ENCODE measurements at regions not wholly inside any gene's neighbourhood (a gene's known extent, or its start where the extent isn't known, plus 50 kb on each side); places are given as distances from the start of the nearest gene placed in this dataset.
A peak's percentile ranks its signal among the peaks of the same experiment; 100 is the strongest.

DNA sequence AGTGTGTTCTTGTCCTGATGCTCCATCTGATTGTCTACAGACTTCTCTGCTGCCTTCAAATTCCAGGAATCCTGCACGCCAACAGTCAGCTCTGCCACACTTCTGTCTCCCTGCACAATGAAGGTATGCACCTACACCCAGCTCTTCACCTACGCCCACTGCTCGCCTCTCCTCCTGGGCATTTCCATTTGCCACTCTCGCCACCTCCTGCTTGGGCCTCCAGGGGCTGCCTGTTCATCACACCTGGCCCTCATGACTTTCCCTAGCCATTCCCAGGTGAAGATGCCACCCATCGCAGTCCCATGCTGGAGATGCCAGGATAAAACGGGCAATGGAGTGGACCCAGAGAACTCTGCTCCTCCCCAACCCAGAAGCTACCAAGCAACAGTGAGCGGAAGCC lies 96.5 kb upstream of the ATP1A1 start:
- peaks cover 7% of the 10 kb centered on the region for H3K4me1 ChIP-seq (ENCODE audit: control insufficient read depth, insufficient read depth, low read length)
- H3K9me3 ChIP-seq (replicated peaks; ENCODE audit: control insufficient read depth, low read depth, low read length): no peaks in the 10 kb centered on the region
- no peaks in the 10 kb centered on the region for H3K27me3 ChIP-seq (ENCODE audit: control insufficient read depth, insufficient read depth, low read length)
- WGBS (ENCODE audit: insufficient coverage): 98% methylated on average over 4 of the region's 7 CpGs
- H3K36me3 ChIP-seq (ENCODE audit: control insufficient read depth, insufficient read depth, low read length): no peaks in the 10 kb centered on the region
- no peak overlapping the region for H3K27ac ChIP-seq (ENCODE audit: low read length)
- no peak overlapping the region for H3K4me3 ChIP-seq (ENCODE audit: low read length)
- DNase-seq: no peak

DNA sequence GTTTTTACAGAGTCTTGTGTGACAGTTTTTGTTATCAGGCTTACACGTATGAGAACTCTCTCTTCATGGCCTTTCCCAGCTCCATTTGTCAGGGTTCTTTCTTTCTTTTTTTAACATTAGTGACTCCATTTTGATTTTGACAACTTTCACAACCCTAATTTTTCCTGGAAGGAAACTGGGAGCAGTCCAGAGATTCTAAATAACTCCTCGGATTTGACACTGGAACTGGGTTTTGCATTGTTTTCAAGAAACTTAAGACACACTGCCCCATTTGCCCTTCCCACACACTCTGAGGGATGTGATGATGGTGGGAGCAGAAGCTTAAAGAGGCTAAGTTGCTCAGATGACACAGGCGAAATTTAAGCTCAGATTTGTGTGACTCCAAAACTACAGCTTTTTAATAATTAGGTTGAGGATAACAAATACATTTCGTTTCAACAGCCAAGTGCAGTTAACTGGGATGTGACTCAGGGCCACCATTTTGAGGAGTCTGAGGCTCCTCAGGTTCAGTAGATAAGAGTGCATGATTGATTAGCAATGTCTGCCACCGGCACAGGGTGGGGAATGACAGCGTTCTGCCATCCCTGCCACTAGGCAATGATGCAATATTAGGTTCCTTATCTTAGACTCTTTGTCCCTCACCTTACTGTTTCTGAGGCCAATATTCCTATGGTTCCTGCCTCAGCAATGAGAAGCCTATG lies 95.1 kb upstream of the ATP1A1 start:
- Histone ChIP-seq H3K4me3 (ENCODE audit: low read length) (no peak overlapping the region), H3K36me3 (ENCODE audit: control insufficient read depth, insufficient read depth, low read length) (no peaks in the 10 kb centered on the region), H3K4me1 (ENCODE audit: control insufficient read depth, insufficient read depth, low read length) (peaks cover 6% of the 10 kb centered on the region), H3K27ac (ENCODE audit: low read length) (no peak overlapping the region), H3K27me3 (ENCODE audit: control insufficient read depth, insufficient read depth, low read length) (no peaks in the 10 kb centered on the region), H3K9me3 (replicated peaks; ENCODE audit: control insufficient read depth, low read depth, low read length) (no peaks in the 10 kb centered on the region)
- WGBS (ENCODE audit: insufficient coverage): 50% methylated on average over 1 of the region's 6 CpGs
- DNase-seq: no peak

DNA sequence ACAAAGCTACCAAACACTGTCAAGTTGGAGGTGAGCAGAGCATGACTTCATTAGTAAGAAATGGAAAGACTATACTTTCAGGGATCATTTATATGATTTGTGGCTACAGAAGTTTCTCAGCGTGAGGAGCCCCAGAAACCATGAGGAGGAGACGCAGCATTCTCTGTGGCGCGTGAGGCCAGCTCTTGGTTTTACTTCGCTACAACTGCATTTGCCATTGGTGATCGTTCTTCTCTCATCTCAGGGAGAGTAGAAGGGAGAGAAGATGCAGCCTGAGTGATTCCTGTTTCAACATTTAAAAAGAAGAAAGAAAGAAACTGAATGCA lies 94.5 kb upstream of the ATP1A1 start:
- Histone ChIP-seq H3K4me3 (ENCODE audit: low read length) (no peak overlapping the region), H3K9me3 (replicated peaks; ENCODE audit: control insufficient read depth, low read depth, low read length) (no peaks in the 10 kb centered on the region), H3K36me3 (ENCODE audit: control insufficient read depth, insufficient read depth, low read length) (no peaks in the 10 kb centered on the region), H3K27me3 (ENCODE audit: control insufficient read depth, insufficient read depth, low read length) (no peaks in the 10 kb centered on the region), H3K4me1 (ENCODE audit: control insufficient read depth, insufficient read depth, low read length) (peaks cover 3% of the 10 kb centered on the region), H3K27ac (ENCODE audit: low read length) (no peak overlapping the region)
- WGBS (ENCODE audit: insufficient coverage): 79% methylated on average over 2 of the region's 6 CpGs
- no peak for DNase-seq

DNA sequence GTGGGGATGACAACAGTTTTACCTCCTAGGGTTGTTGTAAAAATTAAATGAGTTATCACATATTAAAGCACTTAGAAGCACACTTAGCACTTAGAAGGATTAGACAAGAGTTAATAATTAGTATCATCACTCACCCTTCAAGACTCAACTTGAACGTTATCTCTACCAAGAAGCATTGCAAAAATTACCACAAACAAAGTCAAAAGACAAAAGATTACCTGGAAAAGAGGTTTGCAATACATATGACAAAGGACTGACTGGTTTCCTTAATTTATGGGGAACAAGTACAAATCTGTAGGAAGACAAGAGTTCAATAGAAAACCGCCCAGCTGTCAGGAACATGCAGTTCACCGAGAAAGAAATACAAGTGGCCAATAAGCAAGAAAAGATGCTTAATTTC lies 93.3 kb upstream of the ATP1A1 start:
- Histone ChIP-seq H3K36me3 (ENCODE audit: control insufficient read depth, insufficient read depth, low read length) (no peaks in the 10 kb centered on the region), H3K9me3 (replicated peaks; ENCODE audit: control insufficient read depth, low read depth, low read length) (no peaks in the 10 kb centered on the region), H3K4me3 (ENCODE audit: low read length) (no peak overlapping the region), H3K4me1 (ENCODE audit: control insufficient read depth, insufficient read depth, low read length) (no peaks in the 10 kb centered on the region), H3K27ac (ENCODE audit: low read length) (no peak overlapping the region), H3K27me3 (ENCODE audit: control insufficient read depth, insufficient read depth, low read length) (no peaks in the 10 kb centered on the region)
- no CpG with 5 or more reads among the region's 3 CpGs for WGBS (ENCODE audit: insufficient coverage)
- DNase-seq: no peak

DNA sequence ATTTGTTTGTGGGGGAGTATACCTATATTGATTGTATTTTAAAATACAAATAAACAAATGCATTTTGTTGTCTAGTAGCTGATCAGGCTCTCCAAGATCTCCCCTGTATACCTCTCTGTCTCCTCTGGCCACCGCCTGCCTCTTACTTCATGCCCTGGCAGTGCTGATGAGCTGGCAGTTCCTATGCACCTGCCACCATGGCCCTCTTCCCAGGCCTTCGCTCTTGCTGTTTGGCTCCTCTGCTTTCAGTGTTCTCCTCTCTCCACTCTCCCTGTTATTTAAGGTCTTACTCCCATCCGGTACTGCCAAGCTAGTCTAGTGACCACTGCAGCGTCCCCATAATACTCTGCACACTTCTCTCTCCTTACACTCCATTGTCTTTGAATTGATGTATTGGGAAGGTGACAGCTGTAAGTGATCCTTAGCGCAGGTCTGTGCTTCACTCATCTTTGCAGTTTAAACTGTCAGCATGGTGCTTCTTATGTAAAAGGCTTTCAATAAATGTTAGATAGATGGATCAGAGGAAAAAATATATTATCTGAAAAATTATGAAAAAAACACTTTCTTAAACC lies 88.1 kb upstream of the ATP1A1 start:
- peak; percentile 56 for DNase-seq
- H3K27ac ChIP-seq (ENCODE audit: low read length): no peak overlapping the region
- H3K27me3 ChIP-seq (ENCODE audit: control insufficient read depth, insufficient read depth, low read length): no peaks in the 10 kb centered on the region
- H3K36me3 ChIP-seq (ENCODE audit: control insufficient read depth, insufficient read depth, low read length): no peaks in the 10 kb centered on the region
- H3K4me3 ChIP-seq (ENCODE audit: low read length): no peak overlapping the region
- H3K4me1 ChIP-seq (ENCODE audit: control insufficient read depth, insufficient read depth, low read length): peaks cover 10% of the 10 kb centered on the region
- 81% methylated on average over 3 of the region's 5 CpGs for WGBS (ENCODE audit: insufficient coverage)
- H3K9me3 ChIP-seq (replicated peaks; ENCODE audit: control insufficient read depth, low read depth, low read length): no peaks in the 10 kb centered on the region

DNA sequence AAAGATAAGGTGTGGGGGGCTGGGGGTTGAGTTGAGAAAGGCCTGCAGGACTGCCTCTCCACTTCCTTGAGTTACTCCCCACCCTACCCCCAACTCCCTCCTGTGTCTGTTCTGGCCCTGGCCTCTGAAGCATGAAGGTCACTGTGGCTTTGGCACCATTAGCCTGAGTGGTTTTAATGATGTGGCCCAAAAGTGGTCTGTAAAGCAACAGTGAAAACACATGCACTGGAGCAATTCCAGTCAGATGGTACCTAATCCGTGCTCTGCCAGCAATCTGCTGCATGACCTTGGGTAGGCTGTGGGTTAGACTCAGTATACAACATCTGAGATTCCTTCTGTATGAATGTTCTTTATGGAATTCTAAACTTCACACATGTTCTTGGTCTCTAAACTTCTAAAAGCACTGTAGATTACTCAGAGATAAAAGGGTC lies 86.5 kb upstream of the ATP1A1 start:
- H3K4me1 ChIP-seq (ENCODE audit: control insufficient read depth, insufficient read depth, low read length): peaks cover 10% of the 10 kb centered on the region
- no peaks in the 10 kb centered on the region for H3K36me3 ChIP-seq (ENCODE audit: control insufficient read depth, insufficient read depth, low read length)
- WGBS (ENCODE audit: insufficient coverage): no CpG with 5 or more reads among the region's 1 CpG
- H3K27ac ChIP-seq (ENCODE audit: low read length): no peak overlapping the region
- DNase-seq: no peak
- no peaks in the 10 kb centered on the region for H3K9me3 ChIP-seq (replicated peaks; ENCODE audit: control insufficient read depth, low read depth, low read length)
- H3K27me3 ChIP-seq (ENCODE audit: control insufficient read depth, insufficient read depth, low read length): no peaks in the 10 kb centered on the region
- H3K4me3 ChIP-seq (ENCODE audit: low read length): no peak overlapping the region

DNA sequence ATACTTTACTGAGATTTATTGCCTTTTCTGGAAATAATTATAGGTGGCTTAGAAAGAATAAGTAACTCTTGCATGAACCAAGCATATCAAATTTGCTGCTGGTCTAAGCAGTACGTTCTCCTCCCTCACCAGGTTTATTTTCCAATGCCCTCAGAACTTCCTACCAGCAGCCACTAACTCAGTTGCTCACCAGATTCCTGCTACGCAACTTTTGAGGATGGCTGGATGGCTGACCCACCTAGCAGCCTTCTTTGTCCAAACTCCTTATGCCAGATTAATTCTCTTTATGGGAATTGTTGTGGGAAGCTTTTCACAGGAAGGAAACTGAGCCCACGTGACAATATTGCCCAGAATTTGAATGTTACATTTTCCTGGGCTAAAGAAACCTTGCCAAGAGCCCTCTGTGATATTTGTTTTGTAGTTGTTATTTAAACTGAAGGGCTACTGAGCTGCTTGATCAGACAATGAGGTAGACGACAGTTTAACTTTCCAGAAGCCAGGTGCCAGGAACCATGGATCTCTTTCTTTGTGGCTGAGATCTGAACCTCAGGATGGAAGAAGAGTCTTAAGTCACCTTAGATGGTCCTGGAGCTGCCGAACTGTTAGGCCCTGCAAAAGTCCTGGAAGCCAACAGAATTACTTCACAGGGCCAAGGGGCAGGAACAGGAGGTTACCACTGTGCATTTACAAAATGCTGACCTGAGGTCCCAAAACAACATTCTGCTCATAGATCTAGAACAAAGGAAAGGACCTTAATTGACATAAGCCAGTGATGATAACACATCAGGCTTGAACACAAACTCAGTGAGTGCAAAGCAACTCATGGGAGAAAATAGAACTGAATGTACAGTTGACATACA lies 85.5 kb upstream of the ATP1A1 start:
- Histone ChIP-seq H3K27me3 (ENCODE audit: control insufficient read depth, insufficient read depth, low read length) (no peaks in the 10 kb centered on the region), H3K27ac (ENCODE audit: low read length) (no peak overlapping the region), H3K4me3 (ENCODE audit: low read length) (no peak overlapping the region), H3K9me3 (replicated peaks; ENCODE audit: control insufficient read depth, low read depth, low read length) (no peaks in the 10 kb centered on the region), H3K4me1 (ENCODE audit: control insufficient read depth, insufficient read depth, low read length) (peaks cover 10% of the 10 kb centered on the region), H3K36me3 (ENCODE audit: control insufficient read depth, insufficient read depth, low read length) (no peaks in the 10 kb centered on the region)
- DNase-seq: no peak
- WGBS (ENCODE audit: insufficient coverage): 49% methylated on average over 4 of the region's 5 CpGs

DNA sequence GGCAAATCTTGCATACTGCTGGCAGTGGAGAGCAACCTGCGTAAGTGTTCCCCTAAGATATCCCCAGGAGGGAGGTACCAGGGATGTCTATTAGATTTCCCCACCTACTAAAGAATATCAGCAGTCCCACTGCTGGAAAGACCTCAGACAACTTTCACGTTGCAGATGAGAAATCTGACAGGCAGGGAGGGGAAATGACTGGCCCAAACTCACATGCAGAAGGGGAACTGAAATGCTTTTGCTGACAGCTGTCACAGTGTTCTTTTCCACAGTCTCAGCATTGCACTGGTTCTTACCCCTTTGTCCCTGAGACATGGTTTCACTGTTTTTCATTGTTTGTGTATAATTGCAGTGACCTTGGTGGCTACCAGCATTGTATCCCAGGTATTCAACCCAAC lies 84.8 kb upstream of the ATP1A1 start:
- Histone ChIP-seq H3K9me3 (replicated peaks; ENCODE audit: control insufficient read depth, low read depth, low read length) (no peaks in the 10 kb centered on the region), H3K4me3 (ENCODE audit: low read length) (no peak overlapping the region), H3K4me1 (ENCODE audit: control insufficient read depth, insufficient read depth, low read length) (peaks cover 10% of the 10 kb centered on the region), H3K27me3 (ENCODE audit: control insufficient read depth, insufficient read depth, low read length) (no peaks in the 10 kb centered on the region), H3K27ac (ENCODE audit: low read length) (no peak overlapping the region), H3K36me3 (ENCODE audit: control insufficient read depth, insufficient read depth, low read length) (no peaks in the 10 kb centered on the region)
- WGBS (ENCODE audit: insufficient coverage): no CpG with 5 or more reads among the region's 2 CpGs
- peak; percentile 50 for DNase-seq

DNA sequence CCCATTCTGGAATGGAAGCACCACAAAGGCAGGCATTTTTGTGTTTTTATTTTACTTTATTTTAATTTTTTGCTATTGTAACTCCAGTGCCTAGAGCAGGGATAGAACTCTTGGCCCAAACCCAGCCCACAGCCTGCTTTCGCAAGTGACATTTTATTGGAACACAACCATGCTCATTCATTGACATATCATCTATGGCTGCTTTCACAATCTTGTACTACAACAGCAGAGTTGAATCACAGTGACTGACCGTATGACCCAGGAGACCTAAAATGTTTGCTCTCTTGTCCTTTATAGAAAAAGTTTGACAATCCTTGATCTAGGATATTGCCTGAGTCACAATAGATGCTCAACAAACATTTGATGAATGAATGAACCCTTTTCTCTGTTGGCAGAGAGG lies 83.9 kb upstream of the ATP1A1 start:
- DNase-seq: no peak
- H3K27me3 ChIP-seq (ENCODE audit: control insufficient read depth, insufficient read depth, low read length): no peaks in the 10 kb centered on the region
- H3K9me3 ChIP-seq (replicated peaks; ENCODE audit: control insufficient read depth, low read depth, low read length): no peaks in the 10 kb centered on the region
- no peaks in the 10 kb centered on the region for H3K36me3 ChIP-seq (ENCODE audit: control insufficient read depth, insufficient read depth, low read length)
- WGBS (ENCODE audit: insufficient coverage): 85% methylated on average over 1 of the region's 2 CpGs
- no peak overlapping the region for H3K4me3 ChIP-seq (ENCODE audit: low read length)
- H3K4me1 ChIP-seq (ENCODE audit: control insufficient read depth, insufficient read depth, low read length): peaks cover 10% of the 10 kb centered on the region
- no peak overlapping the region for H3K27ac ChIP-seq (ENCODE audit: low read length)

DNA sequence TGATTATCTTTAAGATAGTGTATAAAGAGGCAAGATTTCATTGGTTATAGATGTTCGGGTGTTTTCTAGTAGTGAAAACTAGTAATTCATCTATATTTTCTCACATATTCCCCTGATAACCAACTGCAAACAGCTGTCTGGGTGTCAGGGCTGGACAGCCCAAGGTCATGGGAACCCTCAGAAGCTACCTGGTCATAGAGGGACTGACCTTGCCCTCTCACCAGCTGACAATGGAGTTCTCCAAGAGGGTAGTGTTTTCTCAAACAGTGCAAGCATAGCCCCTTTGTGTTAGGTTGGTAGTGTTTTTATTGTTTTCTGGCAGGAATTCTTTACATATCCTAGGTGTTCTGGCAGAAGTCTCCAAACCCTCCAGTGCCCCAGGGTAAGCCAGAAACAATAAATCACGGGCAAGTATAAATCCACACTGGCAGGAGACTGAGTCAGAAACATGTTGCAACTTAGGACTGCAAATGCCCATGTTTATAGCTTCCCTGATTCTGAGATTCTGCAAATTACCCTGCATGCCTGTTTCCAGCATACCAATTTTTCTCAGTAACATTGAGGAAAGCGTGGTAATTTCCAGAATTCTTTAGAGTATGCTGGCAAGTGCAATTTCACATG lies 82.8 kb upstream of the ATP1A1 start:
- no peak for DNase-seq
- WGBS (ENCODE audit: insufficient coverage): 77% methylated on average over 2 of the region's 3 CpGs
- Histone ChIP-seq H3K9me3 (replicated peaks; ENCODE audit: control insufficient read depth, low read depth, low read length) (no peaks in the 10 kb centered on the region), H3K4me1 (ENCODE audit: control insufficient read depth, insufficient read depth, low read length) (peaks cover 8% of the 10 kb centered on the region), H3K27me3 (ENCODE audit: control insufficient read depth, insufficient read depth, low read length) (no peaks in the 10 kb centered on the region), H3K4me3 (ENCODE audit: low read length) (no peak overlapping the region), H3K36me3 (ENCODE audit: control insufficient read depth, insufficient read depth, low read length) (no peaks in the 10 kb centered on the region), H3K27ac (ENCODE audit: low read length) (no peak overlapping the region)

Data from muscle of leg (tissue), 3 donors.